Memory B cell (primary cell): ENCODE measurements at regions not wholly inside any gene's neighbourhood (a gene's known extent, or its start where the extent isn't known, plus 50 kb on each side); places are given as distances from the start of the nearest gene placed in this dataset.
A peak's percentile ranks its signal among the peaks of the same experiment; 100 is the strongest.

ENCODE experiments used
- ATAC-seq: fragments of 150-1000 bp; cut with Tn5 transposase; 2 replicates; pipeline ENCODE4 v1.10.0; 2021; ENCODE audit warnings: low read depth, mild to moderate bottlenecking, moderate library complexity
- DNase-seq, 2 donors: peaks; one replicate each; pipeline ENCODE4 v3.0.0; 2022; ENCODE audit warnings: low spot score in 2 of 2
- H3K27ac Mint-ChIP-seq: one replicate; pipeline ENCODE4 v1.8.0; 2022; ENCODE audit warnings: mild to moderate bottlenecking, moderate library complexity, mixed read lengths
- H3K27me3 Mint-ChIP-seq: one replicate; pipeline ENCODE4 v1.8.0; 2022; ENCODE audit warnings: mixed read lengths
- H3K36me3 Mint-ChIP-seq: one replicate; pipeline ENCODE4 v1.8.0; 2022; ENCODE audit warnings: mild to moderate bottlenecking, mixed read lengths
- H3K4me1 Mint-ChIP-seq: one replicate; pipeline ENCODE4 v1.8.0; 2022; ENCODE audit warnings: mixed read lengths
- H3K4me3 Mint-ChIP-seq: one replicate; pipeline ENCODE4 v1.8.0; 2022; ENCODE audit warnings: mild to moderate bottlenecking, moderate library complexity, mixed read lengths
- H3K9me3 Mint-ChIP-seq: one replicate; pipeline ENCODE4 v1.8.0; 2022; ENCODE audit warnings: mixed read lengths

- no peak overlapping the region for H3K4me3 Mint-ChIP-seq
- DNase-seq = no peak
- H3K9me3 Mint-ChIP-seq = no peaks in the 10 kb centered on the region
- no peak overlapping the region for H3K27ac Mint-ChIP-seq
- H3K36me3 Mint-ChIP-seq = no peaks in the 10 kb centered on the region
- peaks cover 6% of the 10 kb centered on the region for H3K27me3 Mint-ChIP-seq
- no peaks in the 10 kb centered on the region for H3K4me1 Mint-ChIP-seq
- no peak for ATAC-seq
Observed at GRCh38 chr10:111560027-111560426, 483.2 kb downstream of the ADRA2A start.

GRCh38 chr10:111561124-111561523 lies 484.3 kb downstream of the ADRA2A start:
- H3K4me1 Mint-ChIP-seq = no peaks in the 10 kb centered on the region
- peaks cover 6% of the 10 kb centered on the region for H3K27me3 Mint-ChIP-seq
- H3K36me3 Mint-ChIP-seq = no peaks in the 10 kb centered on the region
- no peak overlapping the region for H3K27ac Mint-ChIP-seq
- H3K9me3 Mint-ChIP-seq = no peaks in the 10 kb centered on the region
- no peak overlapping the region for H3K4me3 Mint-ChIP-seq
- no peak for DNase-seq
- ATAC-seq = no peak

- DNase-seq = no peak
Observed at GRCh38 chr10:111565542-111565941, 488.7 kb downstream of the ADRA2A start.

GRCh38 chr10:111578076-111578475 lies 501.2 kb downstream of the ADRA2A start:
- H3K4me3 Mint-ChIP-seq = no peak overlapping the region
- H3K27ac Mint-ChIP-seq = no peak overlapping the region
- H3K4me1 Mint-ChIP-seq = no peaks in the 10 kb centered on the region
- peaks cover 9% of the 10 kb centered on the region for H3K27me3 Mint-ChIP-seq
- H3K9me3 Mint-ChIP-seq = peaks cover 2% of the 10 kb centered on the region
- H3K36me3 Mint-ChIP-seq = no peaks in the 10 kb centered on the region
- ATAC-seq = no peak
- no peak for DNase-seq

More at GRCh38 chr10:111565542-111565941, 488.7 kb downstream of the ADRA2A start:
- peaks cover 8% of the 10 kb centered on the region for H3K27me3 Mint-ChIP-seq
- no peak for ATAC-seq
- no peak overlapping the region for H3K4me3 Mint-ChIP-seq
- no peaks in the 10 kb centered on the region for H3K36me3 Mint-ChIP-seq
- no peak overlapping the region for H3K27ac Mint-ChIP-seq
- H3K9me3 Mint-ChIP-seq = peaks cover 5% of the 10 kb centered on the region
- H3K4me1 Mint-ChIP-seq = no peaks in the 10 kb centered on the region

- DNase-seq (no peak), ATAC-seq (no peak)
- peaks cover 9% of the 10 kb centered on the region for H3K27me3 Mint-ChIP-seq
- no peaks in the 10 kb centered on the region for H3K36me3 Mint-ChIP-seq
- H3K4me3 Mint-ChIP-seq = no peak overlapping the region
- no peaks in the 10 kb centered on the region for H3K9me3 Mint-ChIP-seq
- no peak overlapping the region for H3K27ac Mint-ChIP-seq
- H3K4me1 Mint-ChIP-seq = no peaks in the 10 kb centered on the region
Observed at GRCh38 chr10:111579473-111579872, 502.6 kb downstream of the ADRA2A start.

- no peak for DNase-seq
- no peaks in the 10 kb centered on the region for H3K9me3 Mint-ChIP-seq
- no peaks in the 10 kb centered on the region for H3K4me1 Mint-ChIP-seq
- ATAC-seq = no peak
- H3K4me3 Mint-ChIP-seq = no peak overlapping the region
- no peak overlapping the region for H3K27ac Mint-ChIP-seq
- H3K36me3 Mint-ChIP-seq = no peaks in the 10 kb centered on the region
- H3K27me3 Mint-ChIP-seq = no peaks in the 10 kb centered on the region
Observed at GRCh38 chr10:111590703-111591102, 513.9 kb downstream of the ADRA2A start.

- Mint-ChIP-seq H3K4me3 (no peak overlapping the region), H3K27ac (no peak overlapping the region), H3K9me3 (no peaks in the 10 kb centered on the region), H3K27me3 (no peaks in the 10 kb centered on the region), H3K36me3 (no peaks in the 10 kb centered on the region), H3K4me1 (no peaks in the 10 kb centered on the region)
- ATAC-seq (no peak), DNase-seq (no peak)
Observed at GRCh38 chr10:111593578-111593977, 516.7 kb downstream of the ADRA2A start.

GRCh38 chr10:111595173-111595572 lies 518.3 kb downstream of the ADRA2A start:
- H3K36me3 Mint-ChIP-seq = no peaks in the 10 kb centered on the region
- no peak for DNase-seq
- H3K4me1 Mint-ChIP-seq = no peaks in the 10 kb centered on the region
- ATAC-seq = no peak
- H3K27ac Mint-ChIP-seq = no peak overlapping the region
- H3K4me3 Mint-ChIP-seq = no peak overlapping the region
- peaks cover 4% of the 10 kb centered on the region for H3K27me3 Mint-ChIP-seq
- H3K9me3 Mint-ChIP-seq = no peaks in the 10 kb centered on the region

- Mint-ChIP-seq H3K36me3 (no peaks in the 10 kb centered on the region), H3K4me1 (no peaks in the 10 kb centered on the region), H3K27ac (no peak overlapping the region), H3K4me3 (no peak overlapping the region), H3K9me3 (no peaks in the 10 kb centered on the region), H3K27me3 (peaks cover 8% of the 10 kb centered on the region)
- DNase-seq (peak; percentile 22 to 30), ATAC-seq (peak; percentile 62)
Observed at GRCh38 chr10:111598433-111599059, 521.7 kb downstream of the ADRA2A start.

- Mint-ChIP-seq H3K9me3 (no peaks in the 10 kb centered on the region), H3K4me3 (no peak overlapping the region), H3K27me3 (peaks cover 11% of the 10 kb centered on the region), H3K4me1 (no peaks in the 10 kb centered on the region), H3K36me3 (no peaks in the 10 kb centered on the region), H3K27ac (no peak overlapping the region)
- DNase-seq (no peak), ATAC-seq (no peak)
Observed at GRCh38 chr10:111599943-111600342, 523.1 kb downstream of the ADRA2A start.

- H3K36me3 Mint-ChIP-seq = no peaks in the 10 kb centered on the region
- H3K4me3 Mint-ChIP-seq = no peak overlapping the region
- H3K9me3 Mint-ChIP-seq = no peaks in the 10 kb centered on the region
- H3K27me3 Mint-ChIP-seq = peaks cover 11% of the 10 kb centered on the region
- H3K4me1 Mint-ChIP-seq = no peaks in the 10 kb centered on the region
- DNase-seq = no peak
- no peak for ATAC-seq
- no peak overlapping the region for H3K27ac Mint-ChIP-seq
Observed at GRCh38 chr10:111600772-111601171, 523.9 kb downstream of the ADRA2A start.

GRCh38 chr10:111612273-111612672 lies 535.4 kb downstream of the ADRA2A start:
- Mint-ChIP-seq H3K4me1 (no peaks in the 10 kb centered on the region), H3K4me3 (no peak overlapping the region), H3K36me3 (no peaks in the 10 kb centered on the region), H3K27ac (no peak overlapping the region), H3K9me3 (no peaks in the 10 kb centered on the region), H3K27me3 (no peaks in the 10 kb centered on the region)
- ATAC-seq (no peak), DNase-seq (no peak)

GRCh38 chr10:111634191-111634590 lies 549.4 kb downstream of the GPAM start:
- Mint-ChIP-seq H3K4me3 (no peak overlapping the region), H3K27ac (no peak overlapping the region), H3K4me1 (no peaks in the 10 kb centered on the region), H3K27me3 (peaks cover 4% of the 10 kb centered on the region), H3K9me3 (peaks cover 1% of the 10 kb centered on the region), H3K36me3 (no peaks in the 10 kb centered on the region)
- ATAC-seq (no peak), DNase-seq (no peak)

- DNase-seq (no peak), ATAC-seq (no peak)
- H3K4me3 Mint-ChIP-seq = no peak overlapping the region
- H3K9me3 Mint-ChIP-seq = peaks cover 12% of the 10 kb centered on the region
- no peaks in the 10 kb centered on the region for H3K4me1 Mint-ChIP-seq
- H3K27me3 Mint-ChIP-seq = peaks cover 4% of the 10 kb centered on the region
- peaks cover 2% of the 10 kb centered on the region for H3K36me3 Mint-ChIP-seq
- no peak overlapping the region for H3K27ac Mint-ChIP-seq
Observed at GRCh38 chr10:111646021-111646420, 537.5 kb downstream of the GPAM start.

GRCh38 chr10:111648046-111648445 lies 535.5 kb downstream of the GPAM start:
- Mint-ChIP-seq H3K9me3 (peaks cover 10% of the 10 kb centered on the region), H3K27me3 (peaks cover 8% of the 10 kb centered on the region), H3K4me3 (no peak overlapping the region), H3K36me3 (peaks cover 2% of the 10 kb centered on the region), H3K27ac (no peak overlapping the region), H3K4me1 (no peaks in the 10 kb centered on the region)
- ATAC-seq (no peak), DNase-seq (no peak)
